ENCODE measurements at regions not wholly inside any gene's neighbourhood (a gene's known extent, or its start where the extent isn't known, plus 50 kb on each side); places are given as distances from the start of the nearest gene placed in this dataset.

DNA sequence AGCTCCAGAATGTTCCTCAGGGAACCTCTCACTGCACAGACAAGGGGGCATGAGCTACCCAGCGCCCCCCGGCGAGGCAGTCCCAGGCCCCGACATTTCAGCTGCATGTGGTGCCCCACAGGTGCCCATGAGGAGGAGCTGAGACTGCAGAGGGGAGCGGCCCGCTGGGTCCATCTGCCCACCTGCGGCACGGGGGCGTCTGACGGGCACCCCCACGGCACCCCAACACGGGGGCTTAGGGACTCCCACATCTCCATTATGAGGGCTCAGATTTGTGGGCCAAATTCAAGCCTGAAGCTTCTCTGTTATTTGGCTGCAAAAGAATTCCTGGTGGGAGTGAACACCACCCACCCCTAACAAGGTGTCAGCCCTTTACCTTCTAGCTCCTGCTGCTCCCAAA lies 258.4 kb downstream of the UACA start:
- DNase-seq (ENCODE audit: low spot score), result no peak
- TF ChIP-seq, protein P1, sequence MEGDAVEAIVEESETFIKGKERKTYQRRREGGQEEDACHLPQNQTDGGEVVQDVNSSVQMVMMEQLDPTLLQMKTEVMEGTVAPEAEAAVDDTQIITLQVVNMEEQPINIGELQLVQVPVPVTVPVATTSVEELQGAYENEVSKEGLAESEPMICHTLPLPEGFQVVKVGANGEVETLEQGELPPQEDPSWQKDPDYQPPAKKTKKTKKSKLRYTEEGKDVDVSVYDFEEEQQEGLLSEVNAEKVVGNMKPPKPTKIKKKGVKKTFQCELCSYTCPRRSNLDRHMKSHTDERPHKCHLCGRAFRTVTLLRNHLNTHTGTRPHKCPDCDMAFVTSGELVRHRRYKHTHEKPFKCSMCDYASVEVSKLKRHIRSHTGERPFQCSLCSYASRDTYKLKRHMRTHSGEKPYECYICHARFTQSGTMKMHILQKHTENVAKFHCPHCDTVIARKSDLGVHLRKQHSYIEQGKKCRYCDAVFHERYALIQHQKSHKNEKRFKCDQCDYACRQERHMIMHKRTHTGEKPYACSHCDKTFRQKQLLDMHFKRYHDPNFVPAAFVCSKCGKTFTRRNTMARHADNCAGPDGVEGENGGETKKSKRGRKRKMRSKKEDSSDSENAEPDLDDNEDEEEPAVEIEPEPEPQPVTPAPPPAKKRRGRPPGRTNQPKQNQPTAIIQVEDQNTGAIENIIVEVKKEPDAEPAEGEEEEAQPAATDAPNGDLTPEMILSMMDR (IDR thresholded peaks at IDR 0.05; ENCODE audit: extremely low read depth, missing control alignments), result no peak

DNA sequence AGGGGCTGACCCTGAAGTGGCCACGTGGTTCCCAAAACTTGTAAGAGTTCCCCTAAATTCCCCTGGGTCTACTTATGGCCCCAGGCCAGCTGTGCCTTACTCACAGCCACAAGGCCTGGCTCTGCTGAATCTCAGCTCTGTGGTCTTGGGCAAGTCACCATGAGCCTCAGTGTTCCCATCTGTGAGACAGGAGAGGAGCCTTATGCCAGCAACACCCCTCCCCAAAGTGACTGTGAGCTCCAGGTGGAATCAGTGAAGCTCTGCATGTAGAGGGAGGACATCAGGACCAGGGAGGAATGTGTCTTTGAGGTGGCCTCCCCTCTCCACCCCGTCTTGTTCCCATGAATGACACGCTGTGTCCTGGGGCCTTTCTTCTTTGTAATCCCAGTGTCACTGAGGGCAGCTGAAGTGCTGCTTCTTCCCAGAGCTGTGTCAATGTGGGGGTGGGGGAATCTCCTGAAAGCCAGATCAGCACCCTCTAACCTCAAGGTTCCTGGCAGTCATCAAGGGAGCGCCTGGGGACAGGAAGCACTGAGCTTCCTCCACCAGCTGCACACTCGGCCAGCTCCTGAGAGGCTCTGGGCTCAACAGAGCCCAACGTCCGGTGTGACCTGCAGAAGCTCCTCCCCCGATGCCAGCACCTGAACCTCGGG lies 258.9 kb downstream of the UACA start:
- peak; percentile 69 for DNase-seq (ENCODE audit: low spot score)
- TF ChIP-seq, protein P1 (IDR thresholded peaks at IDR 0.05; ENCODE audit: extremely low read depth, missing control alignments), result no peak

DNA sequence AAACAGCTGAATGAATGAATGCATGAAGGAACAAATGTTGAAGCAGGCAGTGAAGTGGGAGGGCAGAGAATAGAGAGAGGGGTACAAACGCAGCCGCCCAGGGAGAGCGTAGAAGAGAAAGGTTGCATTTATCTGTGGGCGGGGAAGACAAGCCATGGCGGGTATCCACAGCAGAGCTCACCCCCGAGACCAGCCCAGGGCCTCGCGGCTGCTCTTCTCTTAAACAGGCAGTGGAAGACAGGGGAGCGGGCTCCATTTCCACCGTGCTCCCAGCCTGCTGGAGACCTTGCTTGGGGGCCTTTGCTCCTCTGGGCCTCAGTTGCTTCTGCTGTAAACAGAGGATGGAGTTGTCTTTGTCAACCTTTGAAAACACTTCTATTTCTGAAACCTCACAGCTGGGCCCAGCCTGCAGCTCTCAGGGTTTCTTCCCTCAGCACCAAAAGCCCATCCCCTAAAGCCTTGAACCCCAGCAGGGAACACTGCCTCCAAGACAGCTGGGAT lies 259.5 kb downstream of the UACA start:
- TF ChIP-seq, protein P1 (IDR thresholded peaks at IDR 0.05; ENCODE audit: extremely low read depth, missing control alignments), result no peak

DNA sequence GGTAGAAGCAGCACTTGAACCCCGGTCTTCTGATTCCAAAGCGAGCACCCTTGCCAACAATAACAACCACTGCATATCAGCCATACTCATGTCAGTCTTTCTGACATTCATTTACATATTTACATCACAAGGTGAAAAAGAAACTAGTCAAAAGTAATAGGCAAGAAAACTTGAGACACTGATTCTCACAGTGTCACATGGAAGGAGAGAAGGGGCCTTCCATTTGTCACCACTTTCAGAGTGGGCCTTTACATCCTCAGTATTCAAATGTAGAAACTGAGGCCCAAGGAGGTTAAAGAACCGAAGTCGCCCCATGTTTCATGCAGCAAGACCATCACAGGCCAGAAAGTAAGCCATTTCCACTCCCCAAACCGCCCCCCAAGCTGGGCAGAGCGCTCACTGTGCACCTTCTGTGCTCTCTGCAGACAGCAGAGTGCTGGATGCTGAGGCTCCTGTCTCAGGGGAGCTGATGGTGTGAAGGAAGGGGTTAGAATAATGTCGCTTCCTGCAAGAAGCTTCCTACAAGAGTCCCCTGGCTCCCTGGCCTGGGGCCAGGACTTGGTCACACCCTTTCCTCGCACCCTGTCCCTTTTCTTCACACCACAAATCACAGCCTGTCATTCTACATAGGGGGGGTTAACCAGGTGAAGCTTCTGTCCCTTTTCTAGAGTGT lies 260.1 kb downstream of the UACA start:
- TF ChIP-seq, protein P1 (IDR thresholded peaks at IDR 0.05; ENCODE audit: extremely low read depth, missing control alignments), result no peak
- no peak for DNase-seq (ENCODE audit: low spot score)

More for the DNA sequence above, 259.5 kb downstream of the UACA start:
- DNase-seq (ENCODE audit: low spot score), result no peak

DNA sequence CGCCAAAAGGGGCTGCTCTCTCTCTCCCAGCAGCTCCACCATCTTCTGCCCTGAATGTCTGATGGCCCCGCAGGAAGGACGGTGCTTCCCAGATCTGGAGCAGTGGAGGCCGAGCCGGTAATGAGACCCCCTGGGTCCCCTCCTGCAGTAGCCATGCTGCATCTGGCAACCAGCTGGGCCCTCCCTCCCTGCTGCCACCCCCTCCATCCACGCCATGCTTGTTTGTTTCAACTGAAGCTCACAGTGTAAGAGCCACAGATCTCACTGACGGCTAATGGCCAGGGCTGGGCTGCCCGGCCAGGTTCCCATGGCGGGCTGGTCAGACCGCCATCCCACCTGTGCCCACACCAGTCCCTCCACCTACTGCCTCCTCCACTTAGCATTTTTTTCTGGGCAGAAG lies 260.8 kb downstream of the UACA start:
- TF ChIP-seq, protein P1 (IDR thresholded peaks at IDR 0.05; ENCODE audit: extremely low read depth, missing control alignments), result no peak
- no peak for DNase-seq (ENCODE audit: low spot score)

DNA sequence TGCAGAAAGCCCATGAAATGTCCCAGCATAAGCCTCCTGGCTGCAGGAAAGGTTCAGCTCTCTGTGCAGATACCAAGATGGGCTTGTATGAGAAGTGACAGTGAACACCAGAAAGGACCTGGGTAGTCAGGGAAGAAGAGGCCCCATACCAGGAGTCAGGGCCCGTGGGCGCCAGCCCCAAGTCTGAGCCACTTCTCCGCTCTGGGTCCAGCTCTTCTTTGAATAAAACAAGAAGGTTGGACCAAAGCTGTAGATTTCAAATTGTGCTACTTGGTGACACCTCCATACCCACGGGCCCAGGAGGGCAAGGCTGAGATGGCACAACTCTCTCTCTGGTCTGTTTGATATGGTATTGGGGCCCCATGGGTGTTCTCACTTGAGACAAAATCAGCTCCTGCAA lies 261.5 kb downstream of the UACA start:
- no peak for DNase-seq (ENCODE audit: low spot score)
- TF ChIP-seq, protein P1 (IDR thresholded peaks at IDR 0.05; ENCODE audit: extremely low read depth, missing control alignments), result no peak

DNA sequence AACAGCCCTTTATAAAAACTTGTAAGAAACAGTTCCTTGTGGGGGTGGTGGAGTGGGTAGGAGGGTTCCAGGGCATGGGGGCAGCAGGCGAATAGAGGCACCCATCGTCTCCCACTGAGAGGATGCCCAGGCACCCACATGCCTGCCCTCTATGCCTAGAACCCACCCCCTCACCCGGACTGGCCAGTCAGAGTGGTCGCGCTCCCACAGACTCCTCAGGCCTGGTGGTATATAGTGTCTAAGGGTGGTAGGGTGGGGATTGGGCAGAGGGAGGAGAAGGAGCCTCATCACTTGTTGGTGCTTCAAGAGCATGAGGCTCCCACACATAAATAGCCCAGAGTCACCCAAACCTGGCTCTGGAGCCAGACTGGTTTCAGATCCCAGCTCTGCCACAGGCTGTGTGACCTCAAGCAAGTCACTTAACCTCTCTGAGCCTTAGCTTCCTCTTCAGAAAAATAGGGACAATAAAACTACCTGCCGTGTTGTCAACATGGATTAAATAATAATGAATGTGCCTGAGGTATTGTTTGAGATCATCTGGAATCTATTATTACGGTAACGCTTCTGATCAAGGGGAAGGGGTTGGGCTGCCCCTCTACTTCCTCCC lies 262.1 kb downstream of the UACA start:
- TF ChIP-seq, protein P1 (IDR thresholded peaks at IDR 0.05; ENCODE audit: extremely low read depth, missing control alignments), result no peak
- DNase-seq (ENCODE audit: low spot score), result no peak
